T-helper 9 cell (primary cell): ENCODE measurements at regions not wholly inside any gene's neighbourhood (a gene's known extent, or its start where the extent isn't known, plus 50 kb on each side); places are given as distances from the start of the nearest gene placed in this dataset.
"Not testable (repeated sequence)": the region's sequence is repeated elsewhere in the genome, so short reads cannot be mapped to it uniquely, and the experiment has no call there.

ENCODE experiments used
- DNase-seq: peaks from one replicate; pipeline ENCODE4 v3.0.0-alpha.2; 2020

- DNase-seq: no peak
These were observed 51.1 kb upstream of the MIER3 start for GRCh38 chr5:57002959-57003485.

- not testable (repeated sequence) for DNase-seq
These were observed 51.6 kb upstream of the MIER3 start for GRCh38 chr5:57003566-57003965.

- no peak for DNase-seq
These were observed 52.9 kb upstream of the MIER3 start for GRCh38 chr5:57004800-57005199.

- DNase-seq: no peak
These were observed 55.4 kb upstream of the MIER3 start for GRCh38 chr5:57007344-57007743.

GRCh38 chr5:57009811-57010210 is 57.9 kb upstream of the MIER3 start:
- no peak for DNase-seq

GRCh38 chr5:57010786-57011185 is 58.9 kb upstream of the MIER3 start:
- DNase-seq: no peak

GRCh38 chr5:57012511-57012910 is 60.6 kb upstream of the MIER3 start:
- DNase-seq: no peak

- no peak for DNase-seq
These were observed 74.0 kb upstream of the MIER3 start for GRCh38 chr5:57025961-57026360.

GRCh38 chr5:57028161-57028560 is 76.2 kb upstream of the MIER3 start:
- no peak for DNase-seq

GRCh38 chr5:57032151-57032551 is 80.2 kb upstream of the MIER3 start:
- no peak for DNase-seq

GRCh38 chr5:57033103-57033502 is 81.2 kb upstream of the MIER3 start:
- DNase-seq: no peak

GRCh38 chr5:57033503-57033902 is 81.6 kb upstream of the MIER3 start:
- DNase-seq: no peak

- no peak for DNase-seq
These were observed 82.4 kb upstream of the MIER3 start for GRCh38 chr5:57034201-57034916.

GRCh38 chr5:57035955-57036354 is 84.0 kb upstream of the MIER3 start:
- no peak for DNase-seq

- DNase-seq: no peak
These were observed 84.8 kb upstream of the MIER3 start for GRCh38 chr5:57036761-57037160.

- DNase-seq: no peak
These were observed 85.4 kb upstream of the MIER3 start for GRCh38 chr5:57037355-57037754.

- no peak for DNase-seq
These were observed 89.6 kb upstream of the MIER3 start for GRCh38 chr5:57041570-57041969.

- no peak for DNase-seq
These were observed 90.6 kb upstream of the MIER3 start for GRCh38 chr5:57042524-57042931.

GRCh38 chr5:57054135-57054534 is 102.2 kb upstream of the MIER3 start:
- no peak for DNase-seq

GRCh38 chr5:57054671-57055070 is 102.7 kb upstream of the MIER3 start:
- no peak for DNase-seq

GRCh38 chr5:57055731-57056130 is 103.8 kb upstream of the MIER3 start:
- DNase-seq: no peak

- no peak for DNase-seq
These were observed 110.1 kb upstream of the GPBP1 start for GRCh38 chr5:57063773-57064172.

GRCh38 chr5:57066924-57067596 is 106.8 kb upstream of the GPBP1 start:
- no peak for DNase-seq

GRCh38 chr5:57067597-57067924 is 106.3 kb upstream of the GPBP1 start:
- no peak for DNase-seq
